Non-pigmented ciliary epithelial cell (primary cell): ENCODE measurements at regions not wholly inside any gene's neighbourhood (a gene's known extent, or its start where the extent isn't known, plus 50 kb on each side); places are given as distances from the start of the nearest gene placed in this dataset.

ENCODE experiments used
- DNase-seq: peaks from one replicate; pipeline ENCODE4 v3.0.0-alpha.2; 2010; ENCODE audit warnings: low read depth

GRCh38 chr1:95370691-95371562 is 136.9 kb downstream of the RWDD3 start:
- DNase-seq = no peak

- no peak for DNase-seq
Observed at GRCh38 chr1:95371666-95372282, 137.8 kb downstream of the RWDD3 start.

- DNase-seq = no peak
Observed at GRCh38 chr1:95375174-95375573, 141.2 kb downstream of the RWDD3 start.

- DNase-seq = no peak
Observed at GRCh38 chr1:95380909-95381308, 146.9 kb downstream of the RWDD3 start.

- DNase-seq = no peak
Observed at GRCh38 chr1:95382000-95382786, 148.2 kb downstream of the RWDD3 start.

- no peak for DNase-seq
Observed at GRCh38 chr1:95383111-95383510, 149.1 kb downstream of the RWDD3 start.

GRCh38 chr1:95384567-95384966 is 150.6 kb downstream of the RWDD3 start:
- DNase-seq = no peak

GRCh38 chr1:95386371-95386770 is 152.4 kb downstream of the RWDD3 start:
- no peak for DNase-seq

- no peak for DNase-seq
Observed at GRCh38 chr1:95386915-95387314, 152.9 kb downstream of the RWDD3 start.

GRCh38 chr1:95388031-95388430 is 154.0 kb downstream of the RWDD3 start:
- DNase-seq = no peak

GRCh38 chr1:95393434-95393833 is 159.4 kb downstream of the RWDD3 start:
- DNase-seq = no peak

GRCh38 chr1:95396557-95396956 is 162.5 kb downstream of the RWDD3 start:
- DNase-seq = no peak

- DNase-seq = no peak
Observed at GRCh38 chr1:95402780-95403179, 168.8 kb downstream of the RWDD3 start.

GRCh38 chr1:95406279-95406678 is 172.3 kb downstream of the RWDD3 start:
- DNase-seq = no peak

GRCh38 chr1:95407131-95407885 is 173.3 kb downstream of the RWDD3 start:
- no peak for DNase-seq

GRCh38 chr1:95407886-95408291 is 173.9 kb downstream of the RWDD3 start:
- DNase-seq = no peak

- DNase-seq = no peak
Observed at GRCh38 chr1:95408507-95409136, 174.6 kb downstream of the RWDD3 start.

- no peak for DNase-seq
Observed at GRCh38 chr1:95409276-95409675, 175.3 kb downstream of the RWDD3 start.

GRCh38 chr1:95409901-95410300 is 175.9 kb downstream of the RWDD3 start:
- no peak for DNase-seq

- DNase-seq = no peak
Observed at GRCh38 chr1:95415146-95415545, 181.1 kb downstream of the RWDD3 start.

- DNase-seq = no peak
Observed at GRCh38 chr1:95426772-95427171, 192.8 kb downstream of the RWDD3 start.

GRCh38 chr1:95427525-95427924 is 193.5 kb downstream of the RWDD3 start:
- no peak for DNase-seq
